ENCODE measurements at regions not wholly inside any gene's neighbourhood (a gene's known extent, or its start where the extent isn't known, plus 50 kb on each side); places are given as distances from the start of the nearest gene placed in this dataset.
A peak's percentile ranks its signal among the peaks of the same experiment; 100 is the strongest.
"Not testable (repeated sequence)": the region's sequence is repeated elsewhere in the genome, so short reads cannot be mapped to it uniquely, and the experiment has no call there.

DNA sequence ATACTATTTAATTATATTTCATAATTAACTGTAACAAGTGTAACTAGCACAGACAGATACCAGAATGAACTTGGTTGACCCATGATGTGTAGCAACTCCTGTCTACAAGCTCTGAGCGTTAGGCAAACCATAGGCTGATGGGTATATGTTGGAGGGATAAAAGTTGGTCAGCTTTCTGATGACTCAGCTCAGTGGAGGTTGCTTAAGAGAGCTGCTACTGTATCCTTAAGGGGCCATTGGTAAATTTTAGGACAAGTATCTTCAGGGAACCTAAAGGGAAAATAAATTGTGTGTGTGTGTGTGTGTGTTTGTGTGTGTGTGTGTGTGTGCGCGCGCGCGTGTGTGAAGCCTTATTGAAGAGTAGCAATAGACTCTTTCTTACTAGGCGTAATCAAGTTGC, 56.3 kb upstream of the ARL17B start:
- H3K9me3 ChIP-seq (ENCODE audit: control insufficient read depth, low read length); H3K27me3 ChIP-seq (replicated peaks; ENCODE audit: control insufficient read depth, insufficient read depth, low read length); H3K4me3 ChIP-seq (ENCODE audit: low read length); H3K4me1 ChIP-seq (ENCODE audit: control insufficient read depth, insufficient read depth, low read length); H3K9ac ChIP-seq (ENCODE audit: low read length); H3K36me3 ChIP-seq (ENCODE audit: control insufficient read depth, insufficient read depth, low read length, severe bottlenecking): not testable (repeated sequence)
- DNase-seq (ENCODE audit: low read depth): peak; percentile 15

DNA sequence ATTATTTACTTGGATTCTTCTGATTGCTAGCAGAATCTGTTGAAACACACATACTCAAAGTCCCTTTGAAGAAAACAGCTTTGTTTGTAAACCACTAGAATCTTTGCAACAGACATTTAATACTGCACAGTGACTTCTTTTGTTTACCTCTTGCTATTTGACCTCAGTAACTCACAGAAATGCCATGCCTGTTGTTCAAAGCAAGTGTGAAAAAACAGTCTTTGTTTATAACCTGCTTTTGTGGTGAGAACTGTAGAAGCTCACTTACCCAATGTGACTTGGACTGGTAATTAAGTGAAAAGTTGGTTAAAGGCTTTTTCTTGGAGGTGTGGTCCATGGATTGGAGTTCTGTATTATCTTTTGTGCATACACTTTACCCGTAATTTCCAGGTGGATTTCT, 55.7 kb upstream of the ARL17B start:
- H3K9ac ChIP-seq (ENCODE audit: low read length); DNase-seq (ENCODE audit: low read depth); H3K4me3 ChIP-seq (ENCODE audit: low read length); H3K27me3 ChIP-seq (replicated peaks; ENCODE audit: control insufficient read depth, insufficient read depth, low read length); H3K36me3 ChIP-seq (ENCODE audit: control insufficient read depth, insufficient read depth, low read length, severe bottlenecking); H3K9me3 ChIP-seq (ENCODE audit: control insufficient read depth, low read length); H3K4me1 ChIP-seq (ENCODE audit: control insufficient read depth, insufficient read depth, low read length): not testable (repeated sequence)

DNA sequence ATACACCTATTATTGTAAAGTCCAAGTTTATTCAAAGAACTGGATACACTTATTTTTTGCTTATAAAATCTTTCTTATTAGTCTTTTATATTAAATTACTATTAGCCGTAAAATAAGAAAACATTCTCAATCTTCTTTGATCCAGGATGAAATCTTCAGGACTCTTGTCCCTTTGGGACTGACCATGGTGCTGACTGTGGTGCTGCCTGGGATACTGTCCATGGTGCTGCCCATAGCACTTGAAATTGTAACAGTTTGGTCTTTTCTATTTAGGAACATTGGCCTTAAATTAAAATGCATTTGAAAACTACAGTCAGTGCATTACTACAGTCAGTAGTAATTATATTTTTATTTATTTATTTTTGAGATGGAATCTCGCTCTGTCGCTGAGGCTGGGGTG, 53.0 kb upstream of the ARL17B start:
- H3K4me3 ChIP-seq (ENCODE audit: low read length); H3K9me3 ChIP-seq (ENCODE audit: control insufficient read depth, low read length); H3K36me3 ChIP-seq (ENCODE audit: control insufficient read depth, insufficient read depth, low read length, severe bottlenecking); DNase-seq (ENCODE audit: low read depth); H3K9ac ChIP-seq (ENCODE audit: low read length); H3K4me1 ChIP-seq (ENCODE audit: control insufficient read depth, insufficient read depth, low read length); H3K27me3 ChIP-seq (replicated peaks; ENCODE audit: control insufficient read depth, insufficient read depth, low read length): not testable (repeated sequence)

DNA sequence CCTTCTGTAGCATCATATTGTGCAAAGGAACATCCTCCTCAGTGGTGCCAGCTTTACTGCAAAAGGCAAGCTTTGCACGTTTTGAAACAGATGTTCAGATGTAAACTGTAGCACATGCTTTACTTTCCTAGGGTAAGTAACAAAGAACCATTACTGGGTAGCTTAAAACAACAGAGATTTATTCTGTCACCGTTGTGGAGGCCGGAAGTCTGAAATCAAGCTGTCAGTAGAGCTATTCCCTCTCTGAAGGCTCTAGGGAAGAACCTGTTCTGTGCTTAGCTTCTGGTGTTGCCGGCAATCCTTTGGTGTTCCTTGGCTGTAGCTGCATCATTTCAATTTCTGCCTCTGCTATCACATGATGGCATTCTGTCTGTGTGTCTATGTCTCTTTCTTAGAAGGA, 50.6 kb upstream of the ARL17B start:
- not testable (repeated sequence) for H3K9ac ChIP-seq (ENCODE audit: low read length); DNase-seq (ENCODE audit: low read depth); H3K27me3 ChIP-seq (replicated peaks; ENCODE audit: control insufficient read depth, insufficient read depth, low read length); H3K36me3 ChIP-seq (ENCODE audit: control insufficient read depth, insufficient read depth, low read length, severe bottlenecking); H3K9me3 ChIP-seq (ENCODE audit: control insufficient read depth, low read length); H3K4me1 ChIP-seq (ENCODE audit: control insufficient read depth, insufficient read depth, low read length); H3K4me3 ChIP-seq (ENCODE audit: low read length)

DNA sequence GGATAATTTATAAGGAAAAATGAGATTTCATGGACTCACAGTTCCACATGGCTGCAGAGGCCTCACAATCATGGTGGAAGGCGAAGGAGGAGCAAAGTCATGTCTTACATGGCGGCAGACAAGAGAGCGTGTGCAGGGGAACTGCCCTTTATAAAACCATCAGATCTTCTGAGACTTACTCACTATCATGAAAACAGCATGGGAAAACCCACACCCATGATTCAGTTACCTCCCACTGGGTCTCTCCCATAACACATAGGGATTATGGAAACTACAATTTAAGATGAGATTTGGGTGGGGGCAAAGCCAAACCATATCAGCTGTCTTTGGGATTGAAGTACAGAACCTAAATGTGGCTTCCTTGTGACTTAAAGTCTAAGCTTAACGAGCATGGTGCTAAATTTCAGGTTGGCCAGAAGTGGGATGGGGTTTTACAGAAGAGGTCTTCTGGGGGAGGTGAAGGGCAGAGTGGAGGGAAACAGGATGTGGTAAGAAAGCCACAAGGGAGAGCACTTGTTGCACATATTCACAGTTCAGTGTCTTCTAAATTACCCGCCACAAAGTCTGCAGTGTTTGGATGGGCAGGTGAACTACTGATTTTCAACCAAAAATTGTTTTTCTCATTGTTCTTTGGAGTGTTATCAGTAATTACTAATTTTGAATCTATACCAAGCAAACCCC, 49.7 kb upstream of the ARL17B start:
- not testable (repeated sequence) for H3K27me3 ChIP-seq (replicated peaks; ENCODE audit: control insufficient read depth, insufficient read depth, low read length); H3K4me3 ChIP-seq (ENCODE audit: low read length); H3K36me3 ChIP-seq (ENCODE audit: control insufficient read depth, insufficient read depth, low read length, severe bottlenecking); H3K4me1 ChIP-seq (ENCODE audit: control insufficient read depth, insufficient read depth, low read length); H3K9ac ChIP-seq (ENCODE audit: low read length); H3K9me3 ChIP-seq (ENCODE audit: control insufficient read depth, low read length); DNase-seq (ENCODE audit: low read depth)

Data from adipocyte (in vitro differentiated cells).